A673 (cell line): ENCODE measurements at regions not wholly inside any gene's neighbourhood (a gene's known extent, or its start where the extent isn't known, plus 50 kb on each side); places are given as distances from the start of the nearest gene placed in this dataset.

ENCODE experiments used
- CTCF ChIP-seq: fragments of 300-800, 200-600 bp; sonication (generic); conservative IDR thresholded peaks from 2 replicates; pipeline ENCODE4 v1.5.1; 2017; ENCODE audit warnings: low read depth, mild to moderate bottlenecking, antibody characterized with exemption, low read length, moderate library complexity, mixed read lengths
- EZH2 ChIP-seq: fragments of 200-600 bp; sonication (generic); IDR thresholded peaks from 2 replicates; pipeline ENCODE4 v1.6.1; 2017; ENCODE audit warnings: borderline replicate concordance, low read depth, mild to moderate bottlenecking, mixed read lengths, antibody characterized with exemption, low read length; ENCODE audit not compliant: poor library complexity, severe bottlenecking

GRCh38 chr2:155060896-155061295, 362.4 kb downstream of the KCNJ3 start:
- TF ChIP-seq CTCF (no peak), EZH2 (no peak)
